Heart left ventricle (tissue), 13 donors: ENCODE measurements at regions not wholly inside any gene's neighbourhood (a gene's known extent, or its start where the extent isn't known, plus 50 kb on each side); places are given as distances from the start of the nearest gene placed in this dataset.

Experiments
- POLR2A ChIP-seq, 2 donors: fragments of 450-650 bp; IDR thresholded peaks; one replicate each; pipeline ENCODE4 v1.6.1; 2017; ENCODE audit warnings: antibody characterized with exemption in 2 of 2, mild to moderate bottlenecking in 2 of 2, moderate library complexity in 2 of 2
- TF ChIP-seq, protein P1 (sequence below), 12 donors: fragments of 200-600 bp; sonication (generic) in 4 of 12; IDR thresholded peaks; one replicate each; pipeline versions ENCODE4 v1.5.0 to v1.8.0; 2018 to 2022; ENCODE audit warnings: antibody characterized with exemption in 12 of 12, mild to moderate bottlenecking in 5 of 12
- donor health status: ischemic (EF 13 %, LVEDD 7.1; RV severe dilation, severe dysfunction).
- donor health status: DM: no; HTN: yes; CAD: no.
- donor health status: DM: no; HTN: no; CAD: no.
- donor health status: ischemic (EF 25% LVEDD 6.9; RV normal size, moderate dysfunction).
- donor health status: ischemic (EF 25% LVEDD 5.7; RV mildly dilated, moderate dysfunction).
- donor health status: ischemic (EF 35%, LVEDD 5.7; RV mildly dilated, moderate dysfunction).
- donor health status: nonischemic (EF 11% LVEDD 7.7; RV severe dilation, severe dysfunction).
- donor health status: DM: yes; HTN: yes; CAD: no.
- donor health status: PGD.
- donor health status: ischemic (EF 29% LVEDD 5.4; RV normal size, mild dysfunction).
- donor health status: nonischemic (EF 23%, LVEDD 6.1; RV moderate dilation, normal function).

DNA sequence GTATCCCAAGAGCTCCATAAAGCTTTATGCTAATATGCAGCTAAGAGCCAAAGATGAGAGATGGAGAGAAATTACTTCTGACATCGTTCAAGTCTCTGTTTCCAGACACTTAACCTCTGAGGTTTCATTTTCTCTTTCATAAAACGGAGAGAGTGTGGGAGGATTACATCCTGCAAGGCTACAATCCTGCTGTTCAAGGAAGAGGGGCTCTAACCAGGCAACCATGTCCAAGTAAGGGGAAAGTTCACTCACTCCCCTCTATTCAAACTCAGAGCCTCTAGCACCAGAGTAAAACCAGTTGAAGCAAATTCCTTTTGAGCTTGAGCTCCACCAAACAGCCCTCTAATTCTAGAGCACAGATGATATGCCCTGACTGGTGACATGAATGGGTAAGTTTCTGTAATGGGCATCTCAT is 397.4 kb downstream of the NPIPA8 start:
- TF ChIP-seq POLR2A (IDR thresholded peaks at IDR 0.05): no peak
- TF ChIP-seq, protein P1, sequence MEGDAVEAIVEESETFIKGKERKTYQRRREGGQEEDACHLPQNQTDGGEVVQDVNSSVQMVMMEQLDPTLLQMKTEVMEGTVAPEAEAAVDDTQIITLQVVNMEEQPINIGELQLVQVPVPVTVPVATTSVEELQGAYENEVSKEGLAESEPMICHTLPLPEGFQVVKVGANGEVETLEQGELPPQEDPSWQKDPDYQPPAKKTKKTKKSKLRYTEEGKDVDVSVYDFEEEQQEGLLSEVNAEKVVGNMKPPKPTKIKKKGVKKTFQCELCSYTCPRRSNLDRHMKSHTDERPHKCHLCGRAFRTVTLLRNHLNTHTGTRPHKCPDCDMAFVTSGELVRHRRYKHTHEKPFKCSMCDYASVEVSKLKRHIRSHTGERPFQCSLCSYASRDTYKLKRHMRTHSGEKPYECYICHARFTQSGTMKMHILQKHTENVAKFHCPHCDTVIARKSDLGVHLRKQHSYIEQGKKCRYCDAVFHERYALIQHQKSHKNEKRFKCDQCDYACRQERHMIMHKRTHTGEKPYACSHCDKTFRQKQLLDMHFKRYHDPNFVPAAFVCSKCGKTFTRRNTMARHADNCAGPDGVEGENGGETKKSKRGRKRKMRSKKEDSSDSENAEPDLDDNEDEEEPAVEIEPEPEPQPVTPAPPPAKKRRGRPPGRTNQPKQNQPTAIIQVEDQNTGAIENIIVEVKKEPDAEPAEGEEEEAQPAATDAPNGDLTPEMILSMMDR (IDR thresholded peaks at IDR 0.05): no peak
